Loucy (cell line): ENCODE measurements at regions not wholly inside any gene's neighbourhood (a gene's known extent, or its start where the extent isn't known, plus 50 kb on each side); places are given as distances from the start of the nearest gene placed in this dataset.

Experiments
- H2AFZ ChIP-seq: fragments of 200-600 bp; sonication (generic); 2 replicates; pipeline ENCODE4 v1.6.0; 2016; ENCODE audit warnings: antibody characterized with exemption, mild to moderate bottlenecking, low read length, moderate library complexity
- H3F3A ChIP-seq: fragments of 200-600 bp; 2 replicates; pipeline ENCODE4 v1.6.0; 2016; ENCODE audit warnings: antibody characterized with exemption, low read depth, mild to moderate bottlenecking
- H3K27me3 ChIP-seq: fragments of 200-600 bp; sonication (generic); 2 replicates; pipeline ENCODE4 v1.6.1; 2014; ENCODE audit warnings: low read length, mild to moderate bottlenecking; ENCODE audit not compliant: insufficient read depth, poor library complexity, severe bottlenecking
- H3K36me3 ChIP-seq: fragments of 200-600 bp; sonication (generic); 2 replicates; pipeline ENCODE4 v1.6.1; 2016; ENCODE audit warnings: low read length; ENCODE audit not compliant: insufficient read depth
- H3K4me1 ChIP-seq: fragments of 200-600 bp; sonication (generic); 2 replicates; pipeline ENCODE4 v1.5.1; 2014; ENCODE audit warnings: low read length, mild to moderate bottlenecking; ENCODE audit not compliant: insufficient read depth, poor library complexity, severe bottlenecking
- H3K4me2 ChIP-seq: fragments of 200-600 bp; sonication (generic); 2 replicates; pipeline ENCODE4 v1.6.0; 2014; ENCODE audit warnings: antibody characterized with exemption, low read length, low read depth, mild to moderate bottlenecking; ENCODE audit not compliant: poor library complexity, severe bottlenecking
- H3K4me3 ChIP-seq: fragments of 200-600 bp; sonication (generic); 2 replicates; pipeline ENCODE4 v1.5.1; 2014; ENCODE audit warnings: low read length, mild to moderate bottlenecking, mixed read lengths; ENCODE audit not compliant: poor library complexity, severe bottlenecking
- H3K79me2 ChIP-seq: fragments of 200-600 bp; sonication (generic); 2 replicates; pipeline ENCODE4 v1.6.1; 2014; ENCODE audit warnings: low read length; ENCODE audit not compliant: insufficient read depth
- H3K9ac ChIP-seq: fragments of 200-600 bp; sonication (generic); 2 replicates; pipeline ENCODE4 v1.6.0; 2014; ENCODE audit warnings: mild to moderate bottlenecking, low read depth, low read length, moderate library complexity; ENCODE audit not compliant: poor library complexity, severe bottlenecking
- H3K9me2 ChIP-seq: fragments of 200-600 bp; sonication (generic); replicated peaks from 2 replicates; pipeline ENCODE4 v1.6.1; 2016; ENCODE audit warnings: low read depth, low read length, mixed read lengths
- H3K9me3 ChIP-seq: fragments of 200-600 bp; sonication (generic); 2 replicates; pipeline ENCODE4 v1.6.1; 2014; ENCODE audit warnings: mild to moderate bottlenecking, antibody characterized with exemption, low read length, low read depth; ENCODE audit not compliant: insufficient read depth
- H4K20me1 ChIP-seq: fragments of 200-600 bp; sonication (generic); 2 replicates; pipeline ENCODE4 v1.6.0; 2014; ENCODE audit warnings: antibody characterized with exemption, low read length, mild to moderate bottlenecking; ENCODE audit not compliant: insufficient read depth, poor library complexity, severe bottlenecking
- CTCF ChIP-seq: fragments of 200-600 bp; sonication (generic); conservative IDR thresholded peaks from 2 replicates; pipeline ENCODE4 v1.5.1; 2014; ENCODE audit warnings: mild to moderate bottlenecking, antibody characterized with exemption, low read length
- EZH2phosphoT487 ChIP-seq: fragments of 200-600 bp; IDR thresholded peaks from 2 replicates; pipeline ENCODE4 v1.6.1; 2018; ENCODE audit warnings: antibody characterized with exemption, mild to moderate bottlenecking, moderate library complexity, borderline replicate concordance

DNA sequence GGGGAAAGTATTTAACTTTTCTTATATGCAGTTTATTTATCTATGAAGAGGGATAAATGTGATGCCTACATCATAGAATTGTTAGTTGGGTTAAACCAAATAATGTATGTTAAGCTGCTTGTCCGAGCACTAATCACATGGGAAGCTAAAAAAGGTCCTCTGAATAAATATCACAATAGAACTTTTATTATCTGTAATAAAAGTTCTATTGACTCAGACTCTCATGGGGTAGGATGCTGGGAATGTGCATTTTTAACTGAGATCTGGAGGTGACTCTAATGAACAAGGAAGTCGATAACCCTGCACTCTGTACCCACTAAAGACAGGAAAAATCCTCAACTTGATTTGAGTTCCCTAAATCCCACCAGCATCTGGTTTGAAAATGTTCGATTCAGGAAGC, 205.9 kb upstream of the IL12B start:
- no peaks in the 10 kb centered on the region for H3K27me3 ChIP-seq
- H3K9ac ChIP-seq: no peak overlapping the region
- H3K36me3 ChIP-seq: no peaks in the 10 kb centered on the region
- H3K9me2 ChIP-seq: no peaks in the 10 kb centered on the region
- no peaks in the 10 kb centered on the region for H4K20me1 ChIP-seq
- no peaks in the 10 kb centered on the region for H3K79me2 ChIP-seq
- TF ChIP-seq EZH2phosphoT487: no peak
- TF ChIP-seq CTCF: no peak
- no peaks in the 10 kb centered on the region for H3K4me1 ChIP-seq
- H3K4me3 ChIP-seq: no peak overlapping the region
- H3K9me3 ChIP-seq: no peaks in the 10 kb centered on the region
- no peak overlapping the region for H3K4me2 ChIP-seq
- no peaks in the 10 kb centered on the region for H3F3A ChIP-seq
- H2AFZ ChIP-seq: no peak overlapping the region

- Histone ChIP-seq H3K4me1 (no peaks in the 10 kb centered on the region), H3K4me2 (no peak overlapping the region), H3K9ac (no peak overlapping the region), H3K9me3 (no peaks in the 10 kb centered on the region), H3K36me3 (no peaks in the 10 kb centered on the region), H3K79me2 (no peaks in the 10 kb centered on the region), H3K4me3 (no peak overlapping the region), H3F3A (no peaks in the 10 kb centered on the region), H2AFZ (no peak overlapping the region), H4K20me1 (no peaks in the 10 kb centered on the region), H3K9me2 (no peaks in the 10 kb centered on the region), H3K27me3 (no peaks in the 10 kb centered on the region)
- TF ChIP-seq CTCF (no peak), EZH2phosphoT487 (no peak)
These were observed 206.4 kb upstream of the IL12B start for GRCh38 chr5:159536646-159537045.

DNA sequence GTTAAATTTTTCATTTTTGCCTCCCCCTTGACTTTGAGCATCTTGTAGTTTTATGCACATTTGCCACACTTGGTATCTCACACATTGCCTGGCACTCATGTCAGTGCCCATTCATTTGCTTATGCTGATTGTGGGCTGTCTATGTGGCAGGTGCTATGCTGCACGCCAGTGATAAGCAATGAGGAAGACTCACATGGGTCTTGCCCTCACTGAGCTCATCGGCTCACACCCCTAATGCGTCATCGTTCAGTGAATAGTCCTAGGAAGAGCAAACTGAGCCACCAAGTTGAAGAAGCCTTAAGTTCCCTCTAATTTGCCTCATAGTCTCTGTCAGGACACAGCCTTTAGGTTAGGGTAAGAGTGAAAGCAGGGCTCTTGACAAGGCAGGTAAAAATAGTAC, 209.4 kb upstream of the IL12B start:
- Histone ChIP-seq H3K27me3 (no peaks in the 10 kb centered on the region), H3K4me2 (no peak overlapping the region), H4K20me1 (no peaks in the 10 kb centered on the region), H3K79me2 (no peaks in the 10 kb centered on the region), H3F3A (no peaks in the 10 kb centered on the region), H3K36me3 (no peaks in the 10 kb centered on the region), H3K9ac (no peak overlapping the region), H3K4me3 (no peak overlapping the region), H2AFZ (no peak overlapping the region), H3K9me2 (no peaks in the 10 kb centered on the region), H3K9me3 (no peaks in the 10 kb centered on the region), H3K4me1 (no peaks in the 10 kb centered on the region)
- TF ChIP-seq EZH2phosphoT487 (no peak), CTCF (no peak)
